ENCODE measurements at regions not wholly inside any gene's neighbourhood (a gene's known extent, or its start where the extent isn't known, plus 50 kb on each side); places are given as distances from the start of the nearest gene placed in this dataset.

DNA sequence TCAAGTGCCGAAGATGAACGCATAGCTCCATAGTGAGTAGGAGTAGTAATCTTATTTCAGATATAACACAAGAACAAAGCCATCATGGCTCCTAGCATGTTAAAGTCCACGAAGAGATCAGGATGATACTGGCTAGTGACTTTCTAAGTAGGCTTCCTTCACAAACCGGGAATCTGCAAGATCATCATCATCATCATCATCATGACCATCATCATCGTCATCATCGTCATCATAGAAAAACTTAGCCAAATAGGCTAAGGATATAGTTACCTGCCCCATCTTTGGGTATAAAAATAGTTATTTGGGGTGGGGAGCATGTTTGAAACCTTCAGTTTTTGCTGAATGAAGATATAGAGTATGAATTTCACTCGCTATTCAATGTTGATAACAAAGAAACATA, 57.9 kb downstream of the PYDC2 start:
- Histone ChIP-seq H3K9me3 (ENCODE audit: severe bottlenecking) (no peaks in the 10 kb centered on the region), H3K36me3 (ENCODE audit: low read depth) (no peaks in the 10 kb centered on the region), H3K4me3 (ENCODE audit: severe bottlenecking) (no peak overlapping the region), H3K4me1 (ENCODE audit: insufficient read depth, poor library complexity, severe bottlenecking) (no peaks in the 10 kb centered on the region), H3K27ac (ENCODE audit: poor library complexity, severe bottlenecking) (no peak overlapping the region), H3K27me3 (ENCODE audit: insufficient read depth, poor library complexity, severe bottlenecking) (no peaks in the 10 kb centered on the region)
- ATAC-seq (ENCODE audit: low read depth): no peak
- no peak for DNase-seq (ENCODE audit: low spot score)
- TF ChIP-seq, protein P1, sequence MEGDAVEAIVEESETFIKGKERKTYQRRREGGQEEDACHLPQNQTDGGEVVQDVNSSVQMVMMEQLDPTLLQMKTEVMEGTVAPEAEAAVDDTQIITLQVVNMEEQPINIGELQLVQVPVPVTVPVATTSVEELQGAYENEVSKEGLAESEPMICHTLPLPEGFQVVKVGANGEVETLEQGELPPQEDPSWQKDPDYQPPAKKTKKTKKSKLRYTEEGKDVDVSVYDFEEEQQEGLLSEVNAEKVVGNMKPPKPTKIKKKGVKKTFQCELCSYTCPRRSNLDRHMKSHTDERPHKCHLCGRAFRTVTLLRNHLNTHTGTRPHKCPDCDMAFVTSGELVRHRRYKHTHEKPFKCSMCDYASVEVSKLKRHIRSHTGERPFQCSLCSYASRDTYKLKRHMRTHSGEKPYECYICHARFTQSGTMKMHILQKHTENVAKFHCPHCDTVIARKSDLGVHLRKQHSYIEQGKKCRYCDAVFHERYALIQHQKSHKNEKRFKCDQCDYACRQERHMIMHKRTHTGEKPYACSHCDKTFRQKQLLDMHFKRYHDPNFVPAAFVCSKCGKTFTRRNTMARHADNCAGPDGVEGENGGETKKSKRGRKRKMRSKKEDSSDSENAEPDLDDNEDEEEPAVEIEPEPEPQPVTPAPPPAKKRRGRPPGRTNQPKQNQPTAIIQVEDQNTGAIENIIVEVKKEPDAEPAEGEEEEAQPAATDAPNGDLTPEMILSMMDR (IDR thresholded peaks at IDR 0.05; ENCODE audit: poor library complexity, severe bottlenecking): no peak

DNA sequence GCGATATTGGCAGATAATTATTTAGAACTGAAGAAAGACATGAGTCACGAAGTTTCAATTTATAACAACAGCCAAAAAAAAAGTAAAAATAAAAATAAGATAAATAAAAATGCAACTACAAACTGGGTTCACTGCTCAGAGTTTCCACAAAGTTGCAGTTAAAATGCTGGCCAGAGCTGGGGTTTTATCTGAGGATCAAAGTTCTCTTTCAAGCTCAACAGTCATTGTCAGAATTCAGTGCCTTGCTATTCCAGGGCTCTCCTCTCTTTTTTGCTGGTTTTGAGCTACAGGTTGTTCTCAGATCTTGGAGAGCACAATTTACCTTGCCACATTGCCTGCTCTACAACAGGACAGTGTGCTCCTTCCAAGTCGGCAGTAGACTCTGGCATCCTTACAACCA, 60.1 kb downstream of the PYDC2 start:
- Histone ChIP-seq H3K36me3 (ENCODE audit: low read depth) (no peaks in the 10 kb centered on the region), H3K4me1 (ENCODE audit: insufficient read depth, poor library complexity, severe bottlenecking) (no peaks in the 10 kb centered on the region), H3K27me3 (ENCODE audit: insufficient read depth, poor library complexity, severe bottlenecking) (no peaks in the 10 kb centered on the region), H3K4me3 (ENCODE audit: severe bottlenecking) (no peak overlapping the region), H3K27ac (ENCODE audit: poor library complexity, severe bottlenecking) (no peak overlapping the region), H3K9me3 (ENCODE audit: severe bottlenecking) (no peaks in the 10 kb centered on the region)
- TF ChIP-seq, protein P1 (IDR thresholded peaks at IDR 0.05; ENCODE audit: poor library complexity, severe bottlenecking): no peak
- DNase-seq (ENCODE audit: low spot score): no peak
- no peak for ATAC-seq (ENCODE audit: low read depth)

DNA sequence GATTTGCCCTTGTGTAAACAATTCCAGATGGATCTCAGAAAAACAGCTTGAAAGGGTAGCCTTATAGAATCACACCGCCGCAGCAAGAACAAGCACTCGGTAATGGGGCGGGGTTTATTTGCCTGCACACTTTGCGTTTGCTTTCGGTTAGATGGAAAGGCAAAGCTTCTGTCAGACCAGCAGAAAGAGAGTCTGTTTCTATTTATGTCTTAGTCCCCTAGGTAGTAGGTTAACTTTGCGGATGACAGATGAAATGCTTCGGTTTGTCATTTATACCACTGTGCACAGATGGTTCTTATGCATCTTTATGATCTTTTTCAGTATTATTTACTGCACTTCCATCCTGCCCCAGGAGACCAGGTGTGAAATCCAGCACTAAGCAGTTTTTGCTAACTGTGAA, 62.2 kb downstream of the PYDC2 start:
- no peaks in the 10 kb centered on the region for H3K27me3 ChIP-seq (ENCODE audit: insufficient read depth, poor library complexity, severe bottlenecking)
- no peaks in the 10 kb centered on the region for H3K36me3 ChIP-seq (ENCODE audit: low read depth)
- DNase-seq (ENCODE audit: low spot score) (no peak), ATAC-seq (ENCODE audit: low read depth) (no peak)
- H3K4me1 ChIP-seq (ENCODE audit: insufficient read depth, poor library complexity, severe bottlenecking): no peaks in the 10 kb centered on the region
- TF ChIP-seq, protein P1 (IDR thresholded peaks at IDR 0.05; ENCODE audit: poor library complexity, severe bottlenecking): no peak
- H3K9me3 ChIP-seq (ENCODE audit: severe bottlenecking): no peaks in the 10 kb centered on the region
- no peak overlapping the region for H3K4me3 ChIP-seq (ENCODE audit: severe bottlenecking)
- no peak overlapping the region for H3K27ac ChIP-seq (ENCODE audit: poor library complexity, severe bottlenecking)

DNA sequence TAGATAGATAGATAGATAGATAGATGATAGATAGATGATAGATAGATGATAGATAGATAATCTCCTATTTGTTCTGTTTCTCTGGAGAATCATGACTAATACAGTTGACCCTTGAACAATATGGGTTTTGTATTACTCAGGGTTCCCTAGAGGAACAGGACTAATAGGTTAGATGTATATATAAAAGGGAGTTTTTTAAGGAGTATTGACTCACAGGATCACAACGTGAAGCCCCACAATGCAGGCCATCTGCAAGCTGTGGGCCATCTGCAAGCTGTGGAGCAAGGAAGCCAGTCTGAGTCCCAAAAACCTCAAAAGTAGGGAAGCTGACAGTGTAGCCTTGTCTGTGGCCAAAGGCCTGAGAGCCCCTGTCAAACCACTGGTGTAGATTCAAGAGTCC, 67.6 kb downstream of the PYDC2 start:
- H3K27ac ChIP-seq (ENCODE audit: poor library complexity, severe bottlenecking): no peak overlapping the region
- no peak overlapping the region for H3K4me3 ChIP-seq (ENCODE audit: severe bottlenecking)
- ATAC-seq (ENCODE audit: low read depth): no peak; the same call in 2 of the 3 replicates
- no peaks in the 10 kb centered on the region for H3K4me1 ChIP-seq (ENCODE audit: insufficient read depth, poor library complexity, severe bottlenecking)
- TF ChIP-seq, protein P1 (IDR thresholded peaks at IDR 0.05; ENCODE audit: poor library complexity, severe bottlenecking): no peak
- H3K27me3 ChIP-seq (ENCODE audit: insufficient read depth, poor library complexity, severe bottlenecking): no peaks in the 10 kb centered on the region
- H3K36me3 ChIP-seq (ENCODE audit: low read depth): no peaks in the 10 kb centered on the region
- no peak for DNase-seq (ENCODE audit: low spot score)
- no peaks in the 10 kb centered on the region for H3K9me3 ChIP-seq (ENCODE audit: severe bottlenecking)

DNA sequence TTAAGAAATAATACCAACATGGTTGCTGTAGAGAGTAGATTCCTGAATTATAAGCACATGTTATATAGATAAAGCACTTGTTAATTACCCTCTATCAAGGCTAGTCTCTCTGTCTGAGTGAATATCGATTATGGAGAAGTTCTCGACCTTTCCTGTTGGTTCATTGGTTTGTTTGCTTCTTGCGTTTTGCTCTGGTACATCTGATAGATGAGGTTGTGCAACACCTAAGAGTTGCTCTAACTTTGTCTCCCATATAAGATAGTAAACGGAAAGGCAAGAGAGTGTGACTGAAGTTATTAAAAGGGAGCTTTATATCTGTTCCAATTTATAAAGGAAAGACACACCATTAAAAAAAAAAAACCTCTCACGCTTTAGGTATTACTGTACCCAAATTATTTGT, 69.0 kb downstream of the PYDC2 start:
- no peak overlapping the region for H3K27ac ChIP-seq (ENCODE audit: poor library complexity, severe bottlenecking)
- no peaks in the 10 kb centered on the region for H3K9me3 ChIP-seq (ENCODE audit: severe bottlenecking)
- no peak overlapping the region for H3K4me3 ChIP-seq (ENCODE audit: severe bottlenecking)
- H3K27me3 ChIP-seq (ENCODE audit: insufficient read depth, poor library complexity, severe bottlenecking): no peaks in the 10 kb centered on the region
- no peak for ATAC-seq (ENCODE audit: low read depth)
- no peaks in the 10 kb centered on the region for H3K36me3 ChIP-seq (ENCODE audit: low read depth)
- TF ChIP-seq, protein P1 (IDR thresholded peaks at IDR 0.05; ENCODE audit: poor library complexity, severe bottlenecking): no peak
- no peaks in the 10 kb centered on the region for H3K4me1 ChIP-seq (ENCODE audit: insufficient read depth, poor library complexity, severe bottlenecking)
- no peak for DNase-seq (ENCODE audit: low spot score)
